ENCODE measurements at regions not wholly inside any gene's neighbourhood (a gene's known extent, or its start where the extent isn't known, plus 50 kb on each side); places are given as distances from the start of the nearest gene placed in this dataset.
A peak's percentile ranks its signal among the peaks of the same experiment; 100 is the strongest.

GRCh38 chr9:113646946-113647914, 183.7 kb downstream of the RGS3 start:
- DNase-seq (ENCODE audit: low spot score), result no peak

DNA sequence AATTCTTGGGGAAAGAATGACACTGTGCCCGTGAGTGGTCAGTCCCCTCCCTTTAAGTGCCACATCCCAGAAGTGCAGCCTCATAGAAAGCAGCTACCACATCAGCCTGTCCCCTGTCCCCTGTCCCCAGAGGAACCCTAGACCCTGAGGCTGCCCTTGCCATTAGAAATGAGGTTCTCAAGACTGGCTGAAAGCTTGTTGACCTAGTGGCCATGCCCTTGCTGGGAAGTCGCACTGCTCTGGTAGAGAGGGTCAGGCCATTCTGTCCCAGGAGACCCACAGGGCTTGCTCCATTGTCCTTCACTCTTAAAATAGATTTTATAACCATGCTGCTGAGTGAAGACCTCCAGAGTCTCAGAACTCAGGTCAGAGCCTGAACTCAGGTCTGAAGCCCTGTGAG, 184.5 kb downstream of the RGS3 start:
- no peak for DNase-seq (ENCODE audit: low spot score)

GRCh38 chr9:113648586-113648985, 185.1 kb downstream of the RGS3 start:
- DNase-seq (ENCODE audit: low spot score), result no peak

DNA sequence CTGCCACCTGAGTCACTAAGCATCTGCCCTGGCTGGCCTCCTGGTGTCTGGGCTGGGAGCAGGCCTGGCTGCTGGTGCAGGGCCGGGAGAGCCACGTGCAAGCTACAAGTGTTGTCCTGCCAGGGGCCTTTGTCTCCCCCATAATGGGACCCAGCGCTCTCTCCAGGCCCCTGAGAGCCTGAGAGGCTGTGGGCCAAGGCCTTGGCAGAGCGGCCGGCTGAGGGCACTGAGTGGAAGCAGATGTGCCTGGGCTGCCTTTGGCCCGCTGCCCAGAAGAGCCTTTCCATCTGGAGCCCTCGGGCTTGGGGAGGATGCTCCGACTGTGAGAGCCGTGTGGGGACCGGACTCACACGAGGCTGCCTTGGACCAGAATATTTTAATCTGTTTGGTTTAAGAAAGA, 185.5 kb downstream of the RGS3 start:
- DNase-seq (ENCODE audit: low spot score), result peak; percentile 96

DNA sequence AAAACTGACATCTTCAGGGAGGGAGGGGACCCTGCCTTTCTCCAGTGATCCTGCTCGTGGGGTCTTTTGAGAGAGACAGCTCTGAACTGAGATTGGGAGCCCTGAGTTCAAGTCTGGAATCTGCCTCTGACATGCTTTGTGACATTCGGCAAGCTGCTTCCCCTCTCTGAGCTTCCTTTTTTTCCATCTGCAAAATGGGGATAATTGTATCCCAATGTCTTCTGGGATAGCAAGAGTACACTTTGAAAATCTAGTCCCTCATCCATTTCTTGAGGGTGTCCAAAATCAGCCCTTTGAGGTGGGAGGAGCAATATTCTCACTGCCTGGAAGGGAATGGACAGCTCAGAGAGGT, 186.3 kb downstream of the RGS3 start:
- no peak for DNase-seq (ENCODE audit: low spot score)

GRCh38 chr9:113650207-113651131, 186.9 kb downstream of the RGS3 start:
- no peak for DNase-seq (ENCODE audit: low spot score)

- no peak for DNase-seq (ENCODE audit: low spot score)
These were observed 188.4 kb downstream of the RGS3 start for GRCh38 chr9:113651896-113652295.

DNA sequence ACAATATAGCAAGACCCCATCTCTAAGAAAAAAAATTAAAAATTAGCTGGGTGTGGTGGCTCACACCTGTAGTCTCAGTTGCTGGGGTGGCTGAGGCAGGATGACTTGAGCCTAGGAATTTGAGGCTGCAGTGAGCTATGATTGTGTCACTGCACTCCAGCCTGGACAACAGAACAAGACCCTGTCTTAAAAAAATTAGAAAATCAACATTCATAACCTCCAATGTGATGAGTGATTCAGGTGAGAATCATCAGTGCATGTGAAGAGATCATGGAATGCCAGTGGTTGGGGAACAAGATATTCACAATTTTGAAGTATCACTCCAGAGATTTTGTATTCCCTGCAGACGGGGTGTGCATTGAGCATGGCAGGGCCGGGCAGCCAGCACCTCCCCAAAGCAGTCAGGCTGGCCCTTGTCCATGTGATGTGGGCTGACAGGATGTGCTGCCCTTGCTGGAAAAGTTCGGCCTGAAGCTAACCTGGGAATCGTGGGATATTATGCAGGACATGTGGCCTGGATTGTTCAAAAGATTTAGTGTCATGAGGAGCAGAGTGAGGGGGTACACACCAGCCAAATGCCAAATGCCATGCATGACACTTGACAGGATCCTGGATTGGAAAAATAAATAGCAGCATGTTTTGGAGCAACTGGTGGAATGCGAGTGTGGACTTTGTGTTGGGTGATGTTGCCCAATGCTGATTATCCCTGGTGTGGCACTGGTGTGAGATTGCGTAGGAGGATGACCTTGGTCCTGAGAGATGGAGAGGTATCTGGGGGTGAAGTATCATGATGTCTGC, 189.0 kb downstream of the RGS3 start:
- no peak for DNase-seq (ENCODE audit: low spot score)

DNA sequence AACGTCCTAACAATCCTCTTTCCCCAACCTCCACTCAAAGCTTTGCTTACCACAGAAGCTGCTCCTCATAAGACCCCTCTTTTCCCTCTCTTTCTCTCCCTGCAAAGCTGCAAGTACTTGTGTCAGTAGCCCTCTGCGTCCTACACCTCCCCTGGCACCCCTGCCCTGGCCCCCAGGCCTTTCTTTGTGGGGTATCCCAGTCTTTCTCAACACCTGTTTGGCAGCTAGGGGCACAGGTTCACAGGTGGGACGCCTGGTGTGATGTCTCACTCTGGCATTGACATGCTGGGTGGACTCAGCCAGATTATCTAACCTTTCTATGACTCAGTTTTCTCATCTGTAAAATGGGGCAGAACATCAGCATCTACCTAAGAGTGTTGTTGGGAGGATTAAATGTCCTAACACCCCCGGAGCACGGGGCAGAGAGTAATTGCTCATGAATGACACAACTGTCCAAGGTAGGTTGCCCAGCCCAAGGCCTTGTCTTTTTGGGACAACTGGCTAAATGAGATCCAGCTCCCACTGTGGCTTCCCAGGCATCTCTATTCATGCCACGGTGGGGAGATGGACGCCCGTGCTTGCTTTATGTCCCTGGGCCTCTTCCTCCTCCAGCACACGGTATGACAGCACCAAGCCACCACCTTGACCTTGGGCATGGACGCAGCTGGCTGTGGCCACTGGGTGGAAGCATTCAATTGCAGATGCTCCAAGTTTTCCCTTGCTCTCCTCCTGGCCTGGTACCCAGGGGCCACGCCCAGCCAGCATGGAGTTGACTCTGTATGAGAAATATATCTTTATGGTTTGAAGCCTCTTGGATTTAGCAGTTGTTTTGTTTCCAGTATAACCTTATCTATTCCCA, 190.4 kb downstream of the RGS3 start:
- no peak for DNase-seq (ENCODE audit: low spot score)

- peak; percentile 20 for DNase-seq (ENCODE audit: low spot score)
These were observed 191.3 kb downstream of the RGS3 start for GRCh38 chr9:113654605-113655428.

GRCh38 chr9:113656771-113657670, 193.5 kb downstream of the RGS3 start:
- DNase-seq (ENCODE audit: low spot score), result no peak

GRCh38 chr9:113657765-113658544, 194.4 kb downstream of the RGS3 start:
- peak; percentile 81 for DNase-seq (ENCODE audit: low spot score)

- DNase-seq (ENCODE audit: low spot score), result no peak
These were observed 195.0 kb downstream of the RGS3 start for GRCh38 chr9:113658545-113658895.

- DNase-seq (ENCODE audit: low spot score), result no peak
These were observed 195.5 kb downstream of the RGS3 start for GRCh38 chr9:113659039-113659438.

- no peak for DNase-seq (ENCODE audit: low spot score)
These were observed 196.2 kb downstream of the RGS3 start for GRCh38 chr9:113659740-113660139.

GRCh38 chr9:113660196-113660595, 196.7 kb downstream of the RGS3 start:
- DNase-seq (ENCODE audit: low spot score), result no peak

GRCh38 chr9:113661074-113661473, 197.5 kb downstream of the RGS3 start:
- no peak for DNase-seq (ENCODE audit: low spot score)

GRCh38 chr9:113664181-113664875, 200.8 kb downstream of the RGS3 start:
- DNase-seq (ENCODE audit: low spot score), result no peak
